Upper lobe of left lung (tissue), 4 donors: ENCODE measurements at regions not wholly inside any gene's neighbourhood (a gene's known extent, or its start where the extent isn't known, plus 50 kb on each side); places are given as distances from the start of the nearest gene placed in this dataset.

Experiments
- CTCF ChIP-seq, 6 experiments: fragments of 450-650 bp in 4 of 6; fragments of 200-600 bp in 2 of 6; sonication (generic) in 2 of 6; IDR thresholded peaks; one replicate each; pipeline ENCODE4 v1.5.1; 2016 to 2019; ENCODE audit warnings: antibody characterized with exemption in 6 of 6
- POLR2AphosphoS5 ChIP-seq, 2 donors: sonication (generic); formaldehyde crosslinking; IDR thresholded peaks; one replicate each; pipeline ENCODE4 v1.5.1; 2017; ENCODE audit warnings: antibody characterized with exemption in 2 of 2

GRCh38 chr4:65917486-65917885 is 247.2 kb upstream of the EPHA5 start:
- TF ChIP-seq CTCF (IDR thresholded peaks at IDR 0.05) = no peak
- no peak for TF ChIP-seq POLR2AphosphoS5 (IDR thresholded peaks at IDR 0.05)
